IMR-90 (cell line): ENCODE measurements at regions not wholly inside any gene's neighbourhood (a gene's known extent, or its start where the extent isn't known, plus 50 kb on each side); places are given as distances from the start of the nearest gene placed in this dataset.

Source experiments
- ATAC-seq: fragments of 200-7000 bp; cut with Tn5 transposase; 2 replicates; pipeline ENCODE4 v1.9.1; 2020; ENCODE audit warnings: low read depth, mild to moderate bottlenecking, moderate library complexity
- BruUV-seq: library from RNA; stranded (reverse); fragments of 400-500 nt; replicated peaks from 2 replicates; lab custom pipeline; 2021; lab: Mats Ljungman, UMichigan
- CTCF ChIA-PET: fragments of 300-600 bp; formaldehyde crosslinking; extraction: SDS; loops from one replicate; lab custom pipeline; 2021; ENCODE audit warnings: antibody characterized with exemption; lab: Yijun Ruan, JAX
- POLR2A ChIA-PET: fragments of 300-600 bp; sonication (Branson Sonifier 250); formaldehyde crosslinking; loops from one replicate; lab custom pipeline; 2022; ENCODE audit warnings: antibody characterized with exemption; ENCODE audit not compliant: unreplicated experiment; lab: Charles Lee
- DNase-seq: peaks from one replicate; pipeline ENCODE4 v3.0.0; 2013
- H2AFZ ChIP-seq: replicated peaks from 2 replicates; pipeline ENCODE3; 2013; ENCODE audit warnings: low read length, mild to moderate bottlenecking; ENCODE audit not compliant: poor library complexity
- H2AK5ac ChIP-seq: 2 replicates; pipeline ENCODE4 v1.6.1; 2013; ENCODE audit warnings: low read depth, low read length, inconsistent platforms
- H2AK9ac ChIP-seq: replicated peaks from 2 replicates; pipeline ENCODE3; 2013; ENCODE audit warnings: mild to moderate bottlenecking, low read depth, low read length, moderate library complexity; ENCODE audit not compliant: poor library complexity
- H2BK120ac ChIP-seq: 2 replicates; pipeline ENCODE4 v1.6.1; 2013; ENCODE audit warnings: low read depth, low read length, inconsistent platforms
- H2BK15ac ChIP-seq: 3 replicates; pipeline ENCODE4 v1.6.1; 2013; ENCODE audit warnings: low read depth, low read length, inconsistent platforms
- H2BK20ac ChIP-seq: 2 replicates; pipeline ENCODE4 v1.6.1; 2013; ENCODE audit warnings: low read depth, mild to moderate bottlenecking, inconsistent platforms, low read length, moderate library complexity
- H2BK5ac ChIP-seq: 2 replicates; pipeline ENCODE4 v1.6.1; 2013; ENCODE audit warnings: mild to moderate bottlenecking, low read depth, low read length, inconsistent platforms; ENCODE audit not compliant: poor library complexity, severe bottlenecking
- H3K14ac ChIP-seq: replicated peaks from 2 replicates; pipeline ENCODE4 v1.6.1; 2013; ENCODE audit warnings: low read depth, low read length, inconsistent platforms
- H3K18ac ChIP-seq: 2 replicates; pipeline ENCODE4 v1.6.1; 2013; ENCODE audit warnings: low read depth, low read length, control low read depth
- H3K23ac ChIP-seq: 2 replicates; pipeline ENCODE4 v1.6.1; 2013; ENCODE audit warnings: low read depth, low read length, inconsistent platforms
- H3K27ac ChIP-seq: 2 replicates; pipeline ENCODE4 v1.5.1; 2013; ENCODE audit warnings: mild to moderate bottlenecking, control low read depth, low read length; ENCODE audit not compliant: insufficient read depth
- H3K27me3 ChIP-seq: 2 replicates; pipeline ENCODE4 v1.6.1; 2013; ENCODE audit warnings: low read length; ENCODE audit not compliant: control insufficient read depth, insufficient read depth
- H3K36me3 ChIP-seq: 2 replicates; pipeline ENCODE4 v1.6.1; 2013; ENCODE audit warnings: low read length, mixed read lengths; ENCODE audit not compliant: control insufficient read depth, insufficient read depth
- H3K4ac ChIP-seq: 2 replicates; pipeline ENCODE4 v1.6.1; 2013; ENCODE audit warnings: low read depth, low read length, inconsistent platforms
- H3K4me1 ChIP-seq: 2 replicates; pipeline ENCODE4 v1.6.1; 2013; ENCODE audit warnings: low read length, mixed read lengths; ENCODE audit not compliant: control insufficient read depth, insufficient read depth
- H3K4me2 ChIP-seq: 2 replicates; pipeline ENCODE4 v1.6.1; 2013; ENCODE audit warnings: low read depth, mild to moderate bottlenecking, control low read depth, low read length, moderate library complexity
- H3K4me3 ChIP-seq: 2 replicates; pipeline ENCODE4 v1.5.1; 2013; ENCODE audit warnings: low read depth, mild to moderate bottlenecking, control low read depth, low read length, moderate library complexity; ENCODE audit not compliant: insufficient read depth
- H3K56ac ChIP-seq: 2 replicates; pipeline ENCODE4 v1.6.1; 2013; ENCODE audit warnings: low read length, inconsistent platforms; ENCODE audit not compliant: insufficient read depth; ENCODE audit errors: extremely low read depth
- H3K79me1 ChIP-seq, 2 experiments: 2 replicates each; pipeline ENCODE4 v1.6.1; 2013; ENCODE audit warnings: low read length in 2 of 2, inconsistent platforms in 1 of 2, low read depth in 1 of 2
- H3K9ac ChIP-seq: 2 replicates; pipeline ENCODE4 v1.6.1; 2013; ENCODE audit warnings: low read depth, low read length, control low read depth
- H3K9me1 ChIP-seq: 2 replicates; pipeline ENCODE4 v1.6.1; 2013; ENCODE audit warnings: low read length, inconsistent platforms; ENCODE audit not compliant: insufficient read depth
- H3K9me3 ChIP-seq: 2 replicates; pipeline ENCODE4 v1.6.1; 2013; ENCODE audit warnings: low read length; ENCODE audit not compliant: control insufficient read depth, insufficient read depth
- H4K20me1 ChIP-seq: 2 replicates; pipeline ENCODE4 v1.6.1; 2013; ENCODE audit warnings: low read length, inconsistent platforms; ENCODE audit not compliant: insufficient read depth
- H4K5ac ChIP-seq: 2 replicates; pipeline ENCODE4 v1.6.1; 2013; ENCODE audit warnings: mild to moderate bottlenecking, low read depth, low read length, control low read depth
- H4K8ac ChIP-seq, 2 experiments: 2 replicates each; pipeline ENCODE4 v1.6.1; 2013; ENCODE audit warnings: low read depth in 2 of 2, low read length in 2 of 2, control low read depth in 1 of 2, inconsistent platforms in 1 of 2
- H4K91ac ChIP-seq: 2 replicates; pipeline ENCODE4 v1.6.1; 2013; ENCODE audit warnings: low read depth, low read length, inconsistent platforms; ENCODE audit not compliant: insufficient read depth
- BHLHE40 ChIP-seq: fragments of 150-350 bp; IDR thresholded peaks from 2 replicates; pipeline ENCODE4 v1.6.1; 2016; ENCODE audit warnings: mild to moderate bottlenecking, low read depth, low read length
- CEBPB ChIP-seq: IDR thresholded peaks from 2 replicates; pipeline ENCODE4 v1.6.1; 2012; ENCODE audit warnings: low read depth, low read length, improper control_type of control experiment
- CHD1 ChIP-seq: IDR thresholded peaks from 2 replicates; pipeline ENCODE4 v1.6.1; 2012; ENCODE audit warnings: low read depth, low read length, improper control_type of control experiment
- CTCF ChIP-seq: conservative IDR thresholded peaks from 2 replicates; pipeline ENCODE4 v1.5.1; 2012; ENCODE audit warnings: mild to moderate bottlenecking, low read depth, low read length, improper control_type of control experiment
- ELK1 ChIP-seq: fragments of 150-350 bp; IDR thresholded peaks from 2 replicates; pipeline ENCODE4 v1.6.1; 2016; ENCODE audit warnings: low read depth, mild to moderate bottlenecking, low read length, moderate library complexity, borderline replicate concordance
- FOS ChIP-seq: fragments of 150-350 bp; IDR thresholded peaks from 2 replicates; pipeline ENCODE4 v1.6.1; 2016; ENCODE audit warnings: low read depth, low read length
- MAFK ChIP-seq: IDR thresholded peaks from 2 replicates; pipeline ENCODE4 v1.6.1; 2012; ENCODE audit warnings: low read depth, low read length, improper control_type of control experiment
- MAZ ChIP-seq: IDR thresholded peaks from 2 replicates; pipeline ENCODE4 v1.6.1; 2012; ENCODE audit warnings: low read depth, mild to moderate bottlenecking, low read length, improper control_type of control experiment, moderate library complexity, borderline replicate concordance
- MXI1 ChIP-seq: IDR thresholded peaks from 2 replicates; pipeline ENCODE4 v1.6.1; 2012; ENCODE audit warnings: low read depth, mild to moderate bottlenecking, low read length, moderate library complexity, borderline replicate concordance
- NFE2L2 ChIP-seq: fragments of 150-350 bp; IDR thresholded peaks from 2 replicates; pipeline ENCODE4 v1.6.1; 2016; ENCODE audit warnings: low read depth, mild to moderate bottlenecking, low read length
- POLR2A ChIP-seq: IDR thresholded peaks from 2 replicates; pipeline ENCODE4 v1.6.1; 2012; ENCODE audit warnings: mild to moderate bottlenecking, low read depth, low read length
- RAD21 ChIP-seq: IDR thresholded peaks from 2 replicates; pipeline ENCODE4 v1.6.1; 2012; ENCODE audit warnings: low read length, improper control_type of control experiment
- RCOR1 ChIP-seq: IDR thresholded peaks from 2 replicates; pipeline ENCODE4 v1.6.1; 2012; ENCODE audit warnings: mild to moderate bottlenecking, low read length, improper control_type of control experiment; ENCODE audit not compliant: insufficient replicate concordance
- RFX5 ChIP-seq: IDR thresholded peaks from 2 replicates; pipeline ENCODE4 v1.8.0; 2012; ENCODE audit warnings: low read depth, mild to moderate bottlenecking, low read length, moderate library complexity
- SMC3 ChIP-seq: fragments of 150-350 bp; IDR thresholded peaks from 2 replicates; pipeline ENCODE4 v1.6.1; 2016; ENCODE audit warnings: low read depth, mild to moderate bottlenecking, antibody characterized with exemption, low read length, moderate library complexity
- USF2 ChIP-seq: fragments of 150-350 bp; IDR thresholded peaks from 2 replicates; pipeline ENCODE4 v1.6.1; 2017; ENCODE audit warnings: mild to moderate bottlenecking, antibody characterized with exemption, low read length, low read depth
- WGBS, 2 experiments: methylation state at CpG; one replicate each; pipeline versions ENCODE4 v1.1.5 to v1.1.7; 2013; ENCODE audit warnings: missing lambda C conversion rate in 2 of 2; ENCODE audit not compliant: insufficient read length in 1 of 2; ENCODE audit errors: extremely low coverage in 2 of 2; 5-methylcytosine and 5-hydroxymethylcytosine counted together
- dilution Hi-C: fragments of 300-500 bp; cut with HindIII; formaldehyde crosslinking; loops from one replicate; pipeline ENCODE4 v1.14.3; 2018; ENCODE audit warnings: low sequenced_read_pairs; ENCODE audit not compliant: unreplicated experiment
- in situ Hi-C: fragments of 300-500 bp; cut with MboI; formaldehyde crosslinking; loops from 3 replicates; pipeline ENCODE4 v1.14.3; 2019; ENCODE audit warnings: low sequenced_read_pairs, inconsistent platforms, mixed read lengths
- intact Hi-C: fragments of 100-400 bp; cut with micrococcal nuclease; formaldehyde crosslinking; loops from 2 replicates; pipeline ENCODE4 v1.10.0; 2022

GRCh38 chr1:103931891-103932290 lies 182.2 kb downstream of the AMY1C start:
- no peaks in the 10 kb centered on the region for H3K27me3 ChIP-seq
- in situ Hi-C loops (no loop called here), dilution Hi-C loops (no loop called here), intact Hi-C loops (no loop called here)
- H2BK5ac ChIP-seq = no peak overlapping the region
- no peak overlapping the region for H4K5ac ChIP-seq
- no peak overlapping the region for H2AK9ac ChIP-seq
- POLR2A ChIA-PET = no interaction called here
- CTCF ChIA-PET = no interaction called here
- no peak overlapping the region for H3K14ac ChIP-seq
- no TSS peak for BruUV-seq
- H3K4me1 ChIP-seq = no peaks in the 10 kb centered on the region
- no peak overlapping the region for H4K91ac ChIP-seq
- H2BK120ac ChIP-seq = no peak overlapping the region
- TF ChIP-seq MAZ (no peak), CHD1 (no peak), FOS (no peak), USF2 (no peak), ELK1 (no peak), NFE2L2 (no peak), CTCF (no peak), RAD21 (no peak), RCOR1 (no peak), RFX5 (no peak), POLR2A (no peak), MAFK (no peak), CEBPB (no peak), BHLHE40 (no peak), MXI1 (no peak), SMC3 (no peak)
- ATAC-seq (no peak), DNase-seq (no peak)
- no peak overlapping the region for H4K8ac ChIP-seq
- no peak overlapping the region for H2BK15ac ChIP-seq
- no peaks in the 10 kb centered on the region for H3K9me1 ChIP-seq
- no peak overlapping the region for H3K4ac ChIP-seq
- no peaks in the 10 kb centered on the region for H3K36me3 ChIP-seq
- H3K23ac ChIP-seq = no peak overlapping the region
- no peak overlapping the region for H2AK5ac ChIP-seq
- no peak overlapping the region for H3K18ac ChIP-seq
- no peaks in the 10 kb centered on the region for H3K79me1 ChIP-seq
- H2AFZ ChIP-seq = no peak overlapping the region
- no peaks in the 10 kb centered on the region for H4K20me1 ChIP-seq
- no peak overlapping the region for H3K4me3 ChIP-seq
- no peak overlapping the region for H3K27ac ChIP-seq
- no peak overlapping the region for H3K56ac ChIP-seq
- no peak overlapping the region for H3K9ac ChIP-seq
- H3K4me2 ChIP-seq = no peak overlapping the region
- peaks cover 5% of the 10 kb centered on the region for H3K9me3 ChIP-seq
- H2BK20ac ChIP-seq = no peak overlapping the region
- no CpG with 5 or more reads among the region's 1 CpG for WGBS, 2 experiments
